Neural cell (in vitro differentiated cells): ENCODE measurements at regions not wholly inside any gene's neighbourhood (a gene's known extent, or its start where the extent isn't known, plus 50 kb on each side); places are given as distances from the start of the nearest gene placed in this dataset.

Source experiments
- H2AFZ ChIP-seq: fragments of 200-600, 300-800 bp; sonication (generic), shearing (Covaris generic); 2 replicates; pipeline ENCODE4 v1.6.0; 2014; ENCODE audit warnings: low read depth, mild to moderate bottlenecking, antibody characterized with exemption, low read length, moderate library complexity
- H3F3A ChIP-seq: fragments of 200-600 bp; shearing (Covaris generic); 2 replicates; pipeline ENCODE4 v1.6.1; 2016; ENCODE audit warnings: mild to moderate bottlenecking, moderate library complexity, mixed read lengths, antibody characterized with exemption, low read length; ENCODE audit not compliant: insufficient read depth, poor library complexity, severe bottlenecking
- H3K27ac ChIP-seq: fragments of 200-600, 300-800 bp; sonication (generic), shearing (Covaris generic); 2 replicates; pipeline ENCODE4 v1.5.1; 2014; ENCODE audit warnings: mild to moderate bottlenecking, low read length, moderate library complexity
- H3K27me3 ChIP-seq: fragments of 300-800, 200-600 bp; sonication (generic), shearing (Covaris generic); 2 replicates; pipeline ENCODE4 v1.6.0; 2014; ENCODE audit warnings: mild to moderate bottlenecking, low read depth, low read length, moderate library complexity; ENCODE audit not compliant: insufficient read depth
- H3K36me3 ChIP-seq: fragments of 300-800, 200-600 bp; sonication (generic), shearing (Covaris generic); 2 replicates; pipeline ENCODE4 v1.5.1; 2014; ENCODE audit warnings: mild to moderate bottlenecking, antibody characterized with exemption, low read length, moderate library complexity; ENCODE audit not compliant: insufficient read depth
- H3K4me2 ChIP-seq: fragments of 300-800, 200-600 bp; sonication (generic), shearing (Covaris generic); 2 replicates; pipeline ENCODE4 v1.6.0; 2014; ENCODE audit warnings: mild to moderate bottlenecking, low read length
- H3K4me3 ChIP-seq: fragments of 300-800, 200-600 bp; sonication (generic), shearing (Covaris generic); 2 replicates; pipeline ENCODE4 v1.5.1; 2014; ENCODE audit warnings: mild to moderate bottlenecking, low read length, moderate library complexity
- H3K79me2 ChIP-seq: fragments of 200-600 bp; shearing (Covaris generic); replicated peaks from 2 replicates; pipeline ENCODE4 v1.6.0; 2014; ENCODE audit warnings: mild to moderate bottlenecking, low read length, moderate library complexity; ENCODE audit not compliant: insufficient read depth
- H3K9ac ChIP-seq: fragments of 300-800, 200-600 bp; sonication (generic), shearing (Covaris generic); 2 replicates; pipeline ENCODE4 v1.6.1; 2016; ENCODE audit warnings: mild to moderate bottlenecking, low read length, mixed read lengths
- H3K9me2 ChIP-seq: fragments of 200-600 bp; shearing (Covaris generic); 2 replicates; pipeline ENCODE4 v1.6.1; 2016; ENCODE audit warnings: mild to moderate bottlenecking, low read length, mixed read lengths; ENCODE audit not compliant: insufficient read depth
- H3K9me3 ChIP-seq: fragments of 200-600, 300-800 bp; sonication (generic), shearing (Covaris generic); 2 replicates; pipeline ENCODE4 v1.6.1; 2016; ENCODE audit warnings: mild to moderate bottlenecking, mixed run types, low read length, moderate library complexity, mixed read lengths
- H4K20me1 ChIP-seq: fragments of 200-600 bp; shearing (Covaris generic); 2 replicates; pipeline ENCODE4 v1.6.1; 2016; ENCODE audit warnings: mild to moderate bottlenecking, mixed run types; ENCODE audit not compliant: insufficient read depth
- EP300 ChIP-seq: fragments of 450-650 bp; conservative IDR thresholded peaks from 2 replicates; pipeline ENCODE4 v1.6.1; 2014; ENCODE audit warnings: antibody characterized with exemption, mild to moderate bottlenecking, moderate library complexity; ENCODE audit not compliant: poor library complexity, severe bottlenecking
- EZH2 ChIP-seq: fragments of 200-600, 300-800 bp; shearing (Covaris generic), sonication (generic); IDR thresholded peaks from 2 replicates; pipeline ENCODE4 v1.6.1; 2014; ENCODE audit warnings: antibody characterized with exemption, low read length, borderline replicate concordance, mild to moderate bottlenecking; ENCODE audit not compliant: insufficient read depth, poor library complexity, severe bottlenecking
- MXI1 ChIP-seq: fragments of 450-650 bp; conservative IDR thresholded peaks from 2 replicates; pipeline ENCODE4 v1.6.1; 2014; ENCODE audit warnings: antibody characterized with exemption, mild to moderate bottlenecking; ENCODE audit not compliant: poor library complexity, severe bottlenecking
- POLR2AphosphoS5 ChIP-seq: IDR thresholded peaks from 2 replicates; pipeline ENCODE4 v1.6.1; 2012
- RAD21 ChIP-seq: fragments of 450-650 bp; conservative IDR thresholded peaks from 2 replicates; pipeline ENCODE4 v1.6.1; 2014; ENCODE audit warnings: antibody characterized with exemption, mild to moderate bottlenecking, moderate library complexity
- SMC3 ChIP-seq: fragments of 450-650 bp; conservative IDR thresholded peaks from 2 replicates; pipeline ENCODE4 v1.6.1; 2014; ENCODE audit warnings: antibody characterized with exemption, mild to moderate bottlenecking, moderate library complexity; ENCODE audit not compliant: poor library complexity
- TAF1 ChIP-seq: IDR thresholded peaks from 2 replicates; pipeline ENCODE4 v1.6.1; 2012; ENCODE audit warnings: low read depth
- TF ChIP-seq, protein P1 (sequence below): IDR thresholded peaks from 2 replicates; pipeline ENCODE4 v1.6.1; 2012; ENCODE audit warnings: borderline replicate concordance
- TF ChIP-seq, protein P2 (sequence below): fragments of 450-650 bp; IDR thresholded peaks from 2 replicates; pipeline ENCODE4 v1.5.1; 2014; ENCODE audit warnings: antibody characterized with exemption, mild to moderate bottlenecking, moderate library complexity; ENCODE audit not compliant: poor library complexity, severe bottlenecking

DNA sequence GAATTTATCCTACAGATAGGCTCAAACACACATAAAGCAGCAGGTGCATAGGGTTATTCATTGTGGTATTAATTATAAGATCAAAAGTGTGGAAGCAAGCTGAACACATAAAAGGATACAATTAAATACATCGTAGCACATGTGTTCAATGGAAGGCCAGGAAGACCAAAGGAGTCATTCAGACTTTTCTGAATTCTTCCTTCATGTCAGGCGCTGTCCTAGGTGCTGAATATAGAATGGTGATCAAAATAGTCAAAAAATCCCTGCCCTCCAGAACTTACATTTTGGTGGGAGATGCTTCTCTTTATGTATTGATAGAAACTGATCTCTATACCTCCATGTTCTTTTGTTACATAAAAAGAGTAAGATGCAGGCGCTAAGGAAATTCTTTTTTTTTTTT lies 439.0 kb upstream of the ASIC2 start:
- TF ChIP-seq, protein P1, sequence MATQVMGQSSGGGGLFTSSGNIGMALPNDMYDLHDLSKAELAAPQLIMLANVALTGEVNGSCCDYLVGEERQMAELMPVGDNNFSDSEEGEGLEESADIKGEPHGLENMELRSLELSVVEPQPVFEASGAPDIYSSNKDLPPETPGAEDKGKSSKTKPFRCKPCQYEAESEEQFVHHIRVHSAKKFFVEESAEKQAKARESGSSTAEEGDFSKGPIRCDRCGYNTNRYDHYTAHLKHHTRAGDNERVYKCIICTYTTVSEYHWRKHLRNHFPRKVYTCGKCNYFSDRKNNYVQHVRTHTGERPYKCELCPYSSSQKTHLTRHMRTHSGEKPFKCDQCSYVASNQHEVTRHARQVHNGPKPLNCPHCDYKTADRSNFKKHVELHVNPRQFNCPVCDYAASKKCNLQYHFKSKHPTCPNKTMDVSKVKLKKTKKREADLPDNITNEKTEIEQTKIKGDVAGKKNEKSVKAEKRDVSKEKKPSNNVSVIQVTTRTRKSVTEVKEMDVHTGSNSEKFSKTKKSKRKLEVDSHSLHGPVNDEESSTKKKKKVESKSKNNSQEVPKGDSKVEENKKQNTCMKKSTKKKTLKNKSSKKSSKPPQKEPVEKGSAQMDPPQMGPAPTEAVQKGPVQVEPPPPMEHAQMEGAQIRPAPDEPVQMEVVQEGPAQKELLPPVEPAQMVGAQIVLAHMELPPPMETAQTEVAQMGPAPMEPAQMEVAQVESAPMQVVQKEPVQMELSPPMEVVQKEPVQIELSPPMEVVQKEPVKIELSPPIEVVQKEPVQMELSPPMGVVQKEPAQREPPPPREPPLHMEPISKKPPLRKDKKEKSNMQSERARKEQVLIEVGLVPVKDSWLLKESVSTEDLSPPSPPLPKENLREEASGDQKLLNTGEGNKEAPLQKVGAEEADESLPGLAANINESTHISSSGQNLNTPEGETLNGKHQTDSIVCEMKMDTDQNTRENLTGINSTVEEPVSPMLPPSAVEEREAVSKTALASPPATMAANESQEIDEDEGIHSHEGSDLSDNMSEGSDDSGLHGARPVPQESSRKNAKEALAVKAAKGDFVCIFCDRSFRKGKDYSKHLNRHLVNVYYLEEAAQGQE: peak; percentile 34
- TF ChIP-seq SMC3: no peak
- no peak for TF ChIP-seq EP300
- no peaks in the 10 kb centered on the region for H3F3A ChIP-seq
- H3K9me3 ChIP-seq: no peaks in the 10 kb centered on the region
- H3K9me2 ChIP-seq: no peaks in the 10 kb centered on the region
- no peak overlapping the region for H3K27ac ChIP-seq
- H3K4me3 ChIP-seq: no peak overlapping the region
- no peak overlapping the region for H2AFZ ChIP-seq
- H3K79me2 ChIP-seq: no peaks in the 10 kb centered on the region
- no peaks in the 10 kb centered on the region for H3K27me3 ChIP-seq
- H4K20me1 ChIP-seq: no peaks in the 10 kb centered on the region
- H3K36me3 ChIP-seq: no peaks in the 10 kb centered on the region
- no peak overlapping the region for H3K9ac ChIP-seq
- H3K4me2 ChIP-seq: no peak overlapping the region

DNA sequence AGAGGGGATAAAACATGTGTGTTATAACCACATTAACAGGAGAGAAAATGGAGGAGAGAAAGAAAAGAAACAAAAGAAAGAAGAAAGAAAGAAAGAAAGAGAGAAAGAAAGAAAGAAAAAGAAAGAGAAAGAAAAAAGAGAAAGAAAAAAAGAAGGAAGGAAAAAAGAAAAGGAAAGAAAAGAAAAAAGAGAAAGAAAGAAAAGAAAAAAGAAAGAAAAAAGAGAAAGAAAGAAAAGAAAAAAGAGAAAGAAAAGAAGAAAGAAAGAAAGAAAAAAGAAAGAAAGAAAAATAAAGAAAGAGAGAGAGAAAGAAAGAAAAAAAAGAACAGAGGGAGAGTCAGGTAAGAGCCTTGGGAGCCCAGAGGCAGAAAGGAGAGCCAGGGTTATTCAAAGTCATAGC lies 446.6 kb upstream of the ASIC2 start:
- Histone ChIP-seq H3K4me2 (no peak overlapping the region), H3K4me3 (no peak overlapping the region), H3K9me3 (no peaks in the 10 kb centered on the region), H3K9me2 (no peaks in the 10 kb centered on the region), H4K20me1 (no peaks in the 10 kb centered on the region), H3F3A (no peaks in the 10 kb centered on the region), H3K27me3 (peaks cover 4% of the 10 kb centered on the region), H3K27ac (no peak overlapping the region), H3K9ac (no peak overlapping the region), H3K36me3 (no peaks in the 10 kb centered on the region), H2AFZ (no peak overlapping the region), H3K79me2 (no peaks in the 10 kb centered on the region)
- TF ChIP-seq, protein P1: no peak
- TF ChIP-seq MXI1: no peak
- TF ChIP-seq EZH2: no peak
- no peak for TF ChIP-seq RAD21
- no peak for TF ChIP-seq EP300
- no peak for TF ChIP-seq SMC3
- no peak for TF ChIP-seq POLR2AphosphoS5
- TF ChIP-seq, protein P2, sequence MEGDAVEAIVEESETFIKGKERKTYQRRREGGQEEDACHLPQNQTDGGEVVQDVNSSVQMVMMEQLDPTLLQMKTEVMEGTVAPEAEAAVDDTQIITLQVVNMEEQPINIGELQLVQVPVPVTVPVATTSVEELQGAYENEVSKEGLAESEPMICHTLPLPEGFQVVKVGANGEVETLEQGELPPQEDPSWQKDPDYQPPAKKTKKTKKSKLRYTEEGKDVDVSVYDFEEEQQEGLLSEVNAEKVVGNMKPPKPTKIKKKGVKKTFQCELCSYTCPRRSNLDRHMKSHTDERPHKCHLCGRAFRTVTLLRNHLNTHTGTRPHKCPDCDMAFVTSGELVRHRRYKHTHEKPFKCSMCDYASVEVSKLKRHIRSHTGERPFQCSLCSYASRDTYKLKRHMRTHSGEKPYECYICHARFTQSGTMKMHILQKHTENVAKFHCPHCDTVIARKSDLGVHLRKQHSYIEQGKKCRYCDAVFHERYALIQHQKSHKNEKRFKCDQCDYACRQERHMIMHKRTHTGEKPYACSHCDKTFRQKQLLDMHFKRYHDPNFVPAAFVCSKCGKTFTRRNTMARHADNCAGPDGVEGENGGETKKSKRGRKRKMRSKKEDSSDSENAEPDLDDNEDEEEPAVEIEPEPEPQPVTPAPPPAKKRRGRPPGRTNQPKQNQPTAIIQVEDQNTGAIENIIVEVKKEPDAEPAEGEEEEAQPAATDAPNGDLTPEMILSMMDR: no peak
- no peak for TF ChIP-seq TAF1
